IMR-90 (cell line): ENCODE measurements at regions not wholly inside any gene's neighbourhood (a gene's known extent, or its start where the extent isn't known, plus 50 kb on each side); places are given as distances from the start of the nearest gene placed in this dataset.

Source experiments
- ATAC-seq: fragments of 200-7000 bp; cut with Tn5 transposase; 2 replicates; pipeline ENCODE4 v1.9.1; 2020; ENCODE audit warnings: low read depth, mild to moderate bottlenecking, moderate library complexity
- BruUV-seq: library from RNA; stranded (reverse); fragments of 400-500 nt; replicated peaks from 2 replicates; lab custom pipeline; 2021; lab: Mats Ljungman, UMichigan
- CTCF ChIA-PET: fragments of 300-600 bp; formaldehyde crosslinking; extraction: SDS; loops from one replicate; lab custom pipeline; 2021; ENCODE audit warnings: antibody characterized with exemption; lab: Yijun Ruan, JAX
- POLR2A ChIA-PET: fragments of 300-600 bp; sonication (Branson Sonifier 250); formaldehyde crosslinking; loops from one replicate; lab custom pipeline; 2022; ENCODE audit warnings: antibody characterized with exemption; ENCODE audit not compliant: unreplicated experiment; lab: Charles Lee
- DNase-seq: peaks from one replicate; pipeline ENCODE4 v3.0.0; 2013
- H2AFZ ChIP-seq: replicated peaks from 2 replicates; pipeline ENCODE3; 2013; ENCODE audit warnings: low read length, mild to moderate bottlenecking; ENCODE audit not compliant: poor library complexity
- H2AK5ac ChIP-seq: 2 replicates; pipeline ENCODE4 v1.6.1; 2013; ENCODE audit warnings: low read depth, low read length, inconsistent platforms
- H2AK9ac ChIP-seq: replicated peaks from 2 replicates; pipeline ENCODE3; 2013; ENCODE audit warnings: mild to moderate bottlenecking, low read depth, low read length, moderate library complexity; ENCODE audit not compliant: poor library complexity
- H2BK120ac ChIP-seq: 2 replicates; pipeline ENCODE4 v1.6.1; 2013; ENCODE audit warnings: low read depth, low read length, inconsistent platforms
- H2BK15ac ChIP-seq: 3 replicates; pipeline ENCODE4 v1.6.1; 2013; ENCODE audit warnings: low read depth, low read length, inconsistent platforms
- H2BK20ac ChIP-seq: 2 replicates; pipeline ENCODE4 v1.6.1; 2013; ENCODE audit warnings: low read depth, mild to moderate bottlenecking, inconsistent platforms, low read length, moderate library complexity
- H2BK5ac ChIP-seq: 2 replicates; pipeline ENCODE4 v1.6.1; 2013; ENCODE audit warnings: mild to moderate bottlenecking, low read depth, low read length, inconsistent platforms; ENCODE audit not compliant: poor library complexity, severe bottlenecking
- H3K14ac ChIP-seq: replicated peaks from 2 replicates; pipeline ENCODE4 v1.6.1; 2013; ENCODE audit warnings: low read depth, low read length, inconsistent platforms
- H3K18ac ChIP-seq: 2 replicates; pipeline ENCODE4 v1.6.1; 2013; ENCODE audit warnings: low read depth, low read length, control low read depth
- H3K23ac ChIP-seq: 2 replicates; pipeline ENCODE4 v1.6.1; 2013; ENCODE audit warnings: low read depth, low read length, inconsistent platforms
- H3K27ac ChIP-seq: 2 replicates; pipeline ENCODE4 v1.5.1; 2013; ENCODE audit warnings: mild to moderate bottlenecking, control low read depth, low read length; ENCODE audit not compliant: insufficient read depth
- H3K27me3 ChIP-seq: 2 replicates; pipeline ENCODE4 v1.6.1; 2013; ENCODE audit warnings: low read length; ENCODE audit not compliant: control insufficient read depth, insufficient read depth
- H3K36me3 ChIP-seq: 2 replicates; pipeline ENCODE4 v1.6.1; 2013; ENCODE audit warnings: low read length, mixed read lengths; ENCODE audit not compliant: control insufficient read depth, insufficient read depth
- H3K4ac ChIP-seq: 2 replicates; pipeline ENCODE4 v1.6.1; 2013; ENCODE audit warnings: low read depth, low read length, inconsistent platforms
- H3K4me1 ChIP-seq: 2 replicates; pipeline ENCODE4 v1.6.1; 2013; ENCODE audit warnings: low read length, mixed read lengths; ENCODE audit not compliant: control insufficient read depth, insufficient read depth
- H3K4me2 ChIP-seq: 2 replicates; pipeline ENCODE4 v1.6.1; 2013; ENCODE audit warnings: low read depth, mild to moderate bottlenecking, control low read depth, low read length, moderate library complexity
- H3K4me3 ChIP-seq: 2 replicates; pipeline ENCODE4 v1.5.1; 2013; ENCODE audit warnings: low read depth, mild to moderate bottlenecking, control low read depth, low read length, moderate library complexity; ENCODE audit not compliant: insufficient read depth
- H3K56ac ChIP-seq: 2 replicates; pipeline ENCODE4 v1.6.1; 2013; ENCODE audit warnings: low read length, inconsistent platforms; ENCODE audit not compliant: insufficient read depth; ENCODE audit errors: extremely low read depth
- H3K79me1 ChIP-seq, 2 experiments: 2 replicates each; pipeline ENCODE4 v1.6.1; 2013; ENCODE audit warnings: low read length in 2 of 2, inconsistent platforms in 1 of 2, low read depth in 1 of 2
- H3K9ac ChIP-seq: 2 replicates; pipeline ENCODE4 v1.6.1; 2013; ENCODE audit warnings: low read depth, low read length, control low read depth
- H3K9me1 ChIP-seq: 2 replicates; pipeline ENCODE4 v1.6.1; 2013; ENCODE audit warnings: low read length, inconsistent platforms; ENCODE audit not compliant: insufficient read depth
- H3K9me3 ChIP-seq: 2 replicates; pipeline ENCODE4 v1.6.1; 2013; ENCODE audit warnings: low read length; ENCODE audit not compliant: control insufficient read depth, insufficient read depth
- H4K20me1 ChIP-seq: 2 replicates; pipeline ENCODE4 v1.6.1; 2013; ENCODE audit warnings: low read length, inconsistent platforms; ENCODE audit not compliant: insufficient read depth
- H4K5ac ChIP-seq: 2 replicates; pipeline ENCODE4 v1.6.1; 2013; ENCODE audit warnings: mild to moderate bottlenecking, low read depth, low read length, control low read depth
- H4K8ac ChIP-seq, 2 experiments: 2 replicates each; pipeline ENCODE4 v1.6.1; 2013; ENCODE audit warnings: low read depth in 2 of 2, low read length in 2 of 2, control low read depth in 1 of 2, inconsistent platforms in 1 of 2
- H4K91ac ChIP-seq: 2 replicates; pipeline ENCODE4 v1.6.1; 2013; ENCODE audit warnings: low read depth, low read length, inconsistent platforms; ENCODE audit not compliant: insufficient read depth
- BHLHE40 ChIP-seq: fragments of 150-350 bp; IDR thresholded peaks from 2 replicates; pipeline ENCODE4 v1.6.1; 2016; ENCODE audit warnings: mild to moderate bottlenecking, low read depth, low read length
- CEBPB ChIP-seq: IDR thresholded peaks from 2 replicates; pipeline ENCODE4 v1.6.1; 2012; ENCODE audit warnings: low read depth, low read length, improper control_type of control experiment
- CHD1 ChIP-seq: IDR thresholded peaks from 2 replicates; pipeline ENCODE4 v1.6.1; 2012; ENCODE audit warnings: low read depth, low read length, improper control_type of control experiment
- CTCF ChIP-seq: conservative IDR thresholded peaks from 2 replicates; pipeline ENCODE4 v1.5.1; 2012; ENCODE audit warnings: mild to moderate bottlenecking, low read depth, low read length, improper control_type of control experiment
- ELK1 ChIP-seq: fragments of 150-350 bp; IDR thresholded peaks from 2 replicates; pipeline ENCODE4 v1.6.1; 2016; ENCODE audit warnings: low read depth, mild to moderate bottlenecking, low read length, moderate library complexity, borderline replicate concordance
- FOS ChIP-seq: fragments of 150-350 bp; IDR thresholded peaks from 2 replicates; pipeline ENCODE4 v1.6.1; 2016; ENCODE audit warnings: low read depth, low read length
- MAFK ChIP-seq: IDR thresholded peaks from 2 replicates; pipeline ENCODE4 v1.6.1; 2012; ENCODE audit warnings: low read depth, low read length, improper control_type of control experiment
- MAZ ChIP-seq: IDR thresholded peaks from 2 replicates; pipeline ENCODE4 v1.6.1; 2012; ENCODE audit warnings: low read depth, mild to moderate bottlenecking, low read length, improper control_type of control experiment, moderate library complexity, borderline replicate concordance
- MXI1 ChIP-seq: IDR thresholded peaks from 2 replicates; pipeline ENCODE4 v1.6.1; 2012; ENCODE audit warnings: low read depth, mild to moderate bottlenecking, low read length, moderate library complexity, borderline replicate concordance
- NFE2L2 ChIP-seq: fragments of 150-350 bp; IDR thresholded peaks from 2 replicates; pipeline ENCODE4 v1.6.1; 2016; ENCODE audit warnings: low read depth, mild to moderate bottlenecking, low read length
- POLR2A ChIP-seq: IDR thresholded peaks from 2 replicates; pipeline ENCODE4 v1.6.1; 2012; ENCODE audit warnings: mild to moderate bottlenecking, low read depth, low read length
- RAD21 ChIP-seq: IDR thresholded peaks from 2 replicates; pipeline ENCODE4 v1.6.1; 2012; ENCODE audit warnings: low read length, improper control_type of control experiment
- RCOR1 ChIP-seq: IDR thresholded peaks from 2 replicates; pipeline ENCODE4 v1.6.1; 2012; ENCODE audit warnings: mild to moderate bottlenecking, low read length, improper control_type of control experiment; ENCODE audit not compliant: insufficient replicate concordance
- RFX5 ChIP-seq: IDR thresholded peaks from 2 replicates; pipeline ENCODE4 v1.8.0; 2012; ENCODE audit warnings: low read depth, mild to moderate bottlenecking, low read length, moderate library complexity
- SMC3 ChIP-seq: fragments of 150-350 bp; IDR thresholded peaks from 2 replicates; pipeline ENCODE4 v1.6.1; 2016; ENCODE audit warnings: low read depth, mild to moderate bottlenecking, antibody characterized with exemption, low read length, moderate library complexity
- USF2 ChIP-seq: fragments of 150-350 bp; IDR thresholded peaks from 2 replicates; pipeline ENCODE4 v1.6.1; 2017; ENCODE audit warnings: mild to moderate bottlenecking, antibody characterized with exemption, low read length, low read depth
- WGBS, 2 experiments: methylation state at CpG; one replicate each; pipeline versions ENCODE4 v1.1.5 to v1.1.7; 2013; ENCODE audit warnings: missing lambda C conversion rate in 2 of 2; ENCODE audit not compliant: insufficient read length in 1 of 2; ENCODE audit errors: extremely low coverage in 2 of 2; 5-methylcytosine and 5-hydroxymethylcytosine counted together
- dilution Hi-C: fragments of 300-500 bp; cut with HindIII; formaldehyde crosslinking; loops from one replicate; pipeline ENCODE4 v1.14.3; 2018; ENCODE audit warnings: low sequenced_read_pairs; ENCODE audit not compliant: unreplicated experiment
- in situ Hi-C: fragments of 300-500 bp; cut with MboI; formaldehyde crosslinking; loops from 3 replicates; pipeline ENCODE4 v1.14.3; 2019; ENCODE audit warnings: low sequenced_read_pairs, inconsistent platforms, mixed read lengths
- intact Hi-C: fragments of 100-400 bp; cut with micrococcal nuclease; formaldehyde crosslinking; loops from 2 replicates; pipeline ENCODE4 v1.10.0; 2022

- ChIA-PET POLR2A (no interaction called here), CTCF (no interaction called here)
- Histone ChIP-seq H2AK5ac (no peak overlapping the region), H4K5ac (no peak overlapping the region), H3K27me3 (no peaks in the 10 kb centered on the region), H3K36me3 (no peaks in the 10 kb centered on the region), H2BK5ac (no peak overlapping the region), H2BK15ac (no peak overlapping the region), H2BK120ac (no peak overlapping the region), H3K4ac (no peak overlapping the region), H3K14ac (no peak overlapping the region), H2AK9ac (no peak overlapping the region), H3K27ac (no peak overlapping the region), H3K4me3 (no peak overlapping the region), H3K9me3 (no peaks in the 10 kb centered on the region), H4K91ac (no peak overlapping the region), H2AFZ (no peak overlapping the region), H3K56ac (no peak overlapping the region), H3K23ac (no peak overlapping the region), H2BK20ac (no peak overlapping the region), H4K8ac (no peak overlapping the region), H3K9ac (no peak overlapping the region), H3K79me1 (no peaks in the 10 kb centered on the region), H3K4me2 (no peak overlapping the region), H3K4me1 (no peaks in the 10 kb centered on the region), H3K18ac (no peak overlapping the region), H4K20me1 (no peaks in the 10 kb centered on the region), H3K9me1 (no peaks in the 10 kb centered on the region)
- in situ Hi-C loops (no loop called here), dilution Hi-C loops (no loop called here), intact Hi-C loops (no loop called here)
- ATAC-seq: no peak
- TF ChIP-seq FOS (no peak), ELK1 (no peak), CTCF (no peak), MXI1 (no peak), RFX5 (no peak), RCOR1 (no peak), NFE2L2 (no peak), CHD1 (no peak), POLR2A (no peak), BHLHE40 (no peak), MAFK (no peak), CEBPB (no peak), SMC3 (no peak), USF2 (no peak), MAZ (no peak), RAD21 (no peak)
- WGBS, 2 experiments: no CpG with 5 or more reads among the region's 2 CpGs
- no peak for DNase-seq
- no TSS peak for BruUV-seq
Observed at GRCh38 chr12:92615703-92616102, 87.1 kb upstream of the PLEKHG7 start.
